Suppressor macrophage (primary cell): ENCODE measurements at regions not wholly inside any gene's neighbourhood (a gene's known extent, or its start where the extent isn't known, plus 50 kb on each side); places are given as distances from the start of the nearest gene placed in this dataset.
A peak's percentile ranks its signal among the peaks of the same experiment; 100 is the strongest.

Experiments used
- DNase-seq, 4 experiments: peaks; one replicate each; pipeline ENCODE4 v3.0.0-alpha.2; 2020 to 2022

- DNase-seq: no peak
These were observed 93.1 kb upstream of the LNX1 start for GRCh38 chr4:53684136-53685130.

GRCh38 chr4:53682908-53683307 is 91.6 kb upstream of the LNX1 start:
- DNase-seq: no peak

DNA sequence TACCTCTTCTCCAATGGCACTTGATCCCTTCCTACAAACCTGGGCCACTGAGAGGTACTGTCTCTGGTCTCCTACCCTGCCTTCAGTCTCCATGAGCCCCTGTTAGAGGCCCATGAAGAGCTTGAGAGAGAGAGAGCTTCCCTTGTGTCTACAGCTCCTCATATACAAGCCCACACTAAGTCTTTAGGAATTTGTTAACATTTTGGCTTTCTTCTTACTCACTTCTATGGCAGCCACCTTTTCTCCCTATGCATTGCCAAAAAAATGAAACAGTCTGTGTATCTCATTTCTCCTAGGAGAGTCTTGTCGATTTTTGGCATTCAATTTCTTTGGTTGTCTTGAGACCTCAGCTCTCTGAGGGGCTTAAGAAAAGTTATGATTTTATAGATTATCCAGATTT is 90.9 kb upstream of the LNX1 start:
- no peak for DNase-seq

GRCh38 chr4:53680598-53680997 is 89.3 kb upstream of the LNX1 start:
- no peak for DNase-seq

DNA sequence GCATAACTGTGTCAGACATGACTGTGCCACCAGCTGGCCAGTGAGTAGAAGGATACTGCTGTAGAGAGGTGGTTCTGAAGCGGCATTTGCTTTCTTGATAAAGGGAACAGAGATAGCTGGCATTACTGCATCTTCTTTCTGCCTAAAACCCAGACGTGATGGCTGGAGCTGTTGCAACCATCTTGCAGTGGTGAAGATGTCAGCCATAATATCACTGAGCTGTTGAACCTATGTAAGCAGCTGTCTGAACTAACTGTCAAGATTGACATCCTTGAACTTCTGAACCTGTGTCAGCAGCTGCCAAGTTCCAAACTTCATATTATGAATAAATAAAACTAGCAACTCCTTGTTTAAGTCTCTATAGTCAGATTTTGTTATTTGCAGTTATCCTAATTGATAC is 88.9 kb upstream of the LNX1 start:
- DNase-seq: no peak

DNA sequence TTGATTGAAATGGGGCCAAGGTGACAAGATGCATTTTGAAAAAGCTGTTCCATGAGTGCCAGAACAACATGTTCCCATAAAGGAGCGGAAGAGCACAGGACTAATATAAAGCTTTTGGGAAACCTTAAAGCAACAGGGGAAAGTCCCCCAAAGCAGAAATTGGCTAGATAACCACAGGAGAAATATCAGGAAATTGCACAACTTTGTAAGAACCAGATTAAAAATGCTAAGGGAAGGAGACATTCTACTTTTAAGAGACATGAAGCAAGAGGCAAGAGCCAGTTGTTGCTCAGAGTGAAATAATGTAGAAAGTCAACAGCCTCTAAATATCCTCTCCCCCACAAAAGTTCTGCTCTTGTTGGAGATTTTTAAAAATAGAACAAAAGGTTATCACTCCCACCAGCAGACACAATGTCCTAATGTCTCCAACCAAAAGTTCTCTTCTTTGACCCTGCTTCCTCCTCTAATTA is 85.2 kb upstream of the LNX1 start:
- peak; percentile 17 to 77 (median 56) for DNase-seq

GRCh38 chr4:53674903-53675302 is 83.6 kb upstream of the LNX1 start:
- no peak for DNase-seq

- DNase-seq: no peak
These were observed 81.6 kb upstream of the LNX1 start for GRCh38 chr4:53672873-53673272.

DNA sequence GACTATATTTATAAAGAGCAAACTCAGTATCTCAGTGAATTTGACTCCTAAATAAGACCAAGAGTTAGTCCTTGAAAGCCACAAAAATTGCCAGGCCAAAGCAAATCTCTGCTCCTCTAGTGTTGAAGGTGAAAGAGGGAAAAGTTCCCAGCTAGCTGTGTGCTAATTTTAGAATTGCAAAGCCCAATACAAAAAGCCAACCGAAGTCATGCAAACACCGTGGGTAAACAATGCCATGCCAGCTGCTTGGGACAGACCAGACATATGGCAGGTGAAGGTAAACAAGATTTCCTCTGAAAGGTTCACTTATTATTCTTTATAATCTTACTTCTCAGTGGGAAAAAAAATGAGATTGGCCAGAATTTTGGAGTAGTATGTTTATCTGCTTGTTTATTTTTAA is 80.5 kb upstream of the LNX1 start:
- DNase-seq: no peak

GRCh38 chr4:53659737-53660136 is 68.5 kb upstream of the LNX1 start:
- no peak for DNase-seq

GRCh38 chr4:53659112-53659511 is 67.8 kb upstream of the LNX1 start:
- no peak for DNase-seq

GRCh38 chr4:53658029-53658428 is 66.7 kb upstream of the LNX1 start:
- DNase-seq: no peak

- peak in 3 of 4 experiments; percentile 29 to 45 (median 32) for DNase-seq
These were observed 65.2 kb upstream of the LNX1 start for GRCh38 chr4:53656421-53656981.

DNA sequence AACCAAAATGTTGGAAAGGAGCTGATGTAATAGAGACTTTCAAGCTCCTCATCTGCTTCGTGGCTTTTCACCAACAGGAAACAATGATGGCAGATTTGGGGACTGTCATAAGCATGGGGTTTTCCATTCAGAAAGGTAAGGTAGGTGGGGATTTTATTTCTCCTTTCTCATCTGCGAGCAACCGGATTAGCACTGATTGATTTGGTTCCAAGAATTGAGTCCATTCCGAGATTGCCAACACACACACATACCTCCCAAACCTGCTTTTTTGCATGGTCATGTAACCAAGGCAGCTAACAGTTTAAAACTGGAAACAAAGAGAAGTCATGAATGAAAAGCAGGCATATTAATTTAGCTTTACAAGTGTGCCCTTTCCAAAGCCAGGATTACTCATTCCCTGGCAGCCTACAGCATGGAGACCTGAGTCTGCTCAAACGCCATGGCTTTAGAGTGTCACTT is 63.0 kb upstream of the LNX1 start:
- DNase-seq: no peak

GRCh38 chr4:53653484-53654053 is 62.3 kb upstream of the LNX1 start:
- DNase-seq: no peak

DNA sequence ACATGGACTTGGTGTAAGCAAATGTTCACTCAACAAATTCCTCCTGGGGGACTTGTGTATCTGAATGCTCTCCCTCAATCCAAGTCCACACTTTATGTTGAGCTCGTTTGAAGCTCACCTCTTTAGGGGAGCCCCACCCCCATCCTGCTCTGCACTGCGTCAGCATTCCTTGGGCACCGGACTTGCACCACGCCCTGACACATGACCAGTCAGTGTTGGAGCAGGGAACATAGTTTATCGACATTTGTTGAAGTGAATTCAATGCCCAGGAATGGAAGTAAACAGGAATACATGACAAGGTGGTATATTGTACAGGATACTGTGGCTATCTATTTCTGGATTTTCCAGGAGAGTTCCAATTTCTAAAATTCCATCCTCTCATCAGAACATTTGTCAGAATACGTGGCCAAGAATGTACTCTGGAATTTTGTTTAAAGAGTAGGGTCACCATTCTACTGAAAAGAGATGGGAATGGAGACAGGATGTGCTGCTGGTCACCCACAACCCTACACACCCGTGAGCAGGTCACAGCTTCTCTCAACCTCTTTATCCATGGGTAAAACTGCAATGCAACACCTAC is 60.0 kb upstream of the LNX1 start:
- DNase-seq: no peak

- no peak for DNase-seq
These were observed 58.1 kb upstream of the LNX1 start for GRCh38 chr4:53649357-53649756.

GRCh38 chr4:53647547-53647946 is 56.3 kb upstream of the LNX1 start:
- peak in 1 of 4 experiments; percentile 7 for DNase-seq

DNA sequence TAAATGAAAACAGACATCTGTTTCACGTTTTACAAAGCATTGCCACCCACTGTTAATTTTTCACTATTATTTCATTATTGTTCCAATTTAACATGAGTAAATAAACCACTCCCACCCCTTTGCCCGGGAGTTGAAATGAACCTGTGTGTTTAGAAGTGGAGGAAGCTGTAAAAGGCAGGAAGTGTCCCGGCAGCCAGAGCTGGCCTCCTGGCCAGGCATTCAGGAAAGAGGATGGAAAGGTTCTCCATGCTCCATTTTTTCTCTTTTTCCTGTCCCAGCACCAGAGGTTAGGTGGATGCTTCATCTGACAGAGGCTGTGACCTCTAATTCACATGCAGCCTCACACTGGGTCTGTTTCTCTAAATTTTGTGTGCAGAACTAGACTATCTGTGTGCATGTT is 55.5 kb upstream of the LNX1 start:
- no peak for DNase-seq

- DNase-seq: peak in 3 of 4 experiments; percentile 13 to 37 (median 23)
These were observed 53.8 kb upstream of the LNX1 start for GRCh38 chr4:53645108-53645507.

DNA sequence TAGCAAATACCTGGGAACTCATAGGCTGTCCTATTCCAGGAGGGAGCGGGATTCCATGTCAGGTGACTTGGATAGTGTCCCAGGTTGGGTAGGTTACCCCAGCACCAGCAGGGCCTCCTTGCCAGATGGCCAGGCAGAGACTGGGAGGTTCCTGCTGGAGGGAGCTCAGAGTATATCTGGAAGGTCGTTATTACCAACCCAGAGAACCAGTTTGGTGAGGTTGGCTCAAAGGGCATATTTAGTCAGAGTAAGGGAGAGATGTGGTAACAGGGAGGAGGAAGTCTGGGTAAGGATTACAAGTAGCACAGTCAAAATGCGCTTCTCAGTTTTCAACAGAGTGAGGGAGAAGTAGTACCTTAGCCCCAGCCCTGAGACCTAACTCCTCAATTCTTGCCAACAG is 53.3 kb upstream of the LNX1 start:
- DNase-seq: peak; percentile 20 to 55 (median 39)
